MM.1S (cell line): ENCODE measurements at regions not wholly inside any gene's neighbourhood (a gene's known extent, or its start where the extent isn't known, plus 50 kb on each side); places are given as distances from the start of the nearest gene placed in this dataset.

Source experiments
- DNase-seq: peaks from one replicate; pipeline ENCODE4 v3.0.0-alpha.2; 2015
- H2AFZ ChIP-seq: fragments of 300-600 bp; sonication (generic); 2 replicates; pipeline ENCODE4 v1.6.0; 2016; ENCODE audit warnings: antibody characterized with exemption, low read length
- H3F3A ChIP-seq: fragments of 300-600 bp; sonication (generic); 2 replicates; pipeline ENCODE4 v1.6.1; 2016; ENCODE audit warnings: mild to moderate bottlenecking, antibody characterized with exemption, low read length, moderate library complexity, mixed read lengths; ENCODE audit not compliant: insufficient read depth
- H3K27ac ChIP-seq: fragments of 300-600 bp; sonication (generic); 2 replicates; pipeline ENCODE4 v1.5.1; 2016; ENCODE audit warnings: mild to moderate bottlenecking, low read length
- H3K27me3 ChIP-seq: fragments of 300-600 bp; sonication (generic); replicated peaks from 2 replicates; pipeline ENCODE4 v1.6.0; 2016; ENCODE audit warnings: low read length; ENCODE audit not compliant: insufficient read depth
- H3K36me3 ChIP-seq: fragments of 300-600 bp; sonication (generic); replicated peaks from 2 replicates; pipeline ENCODE4 v1.6.1; 2016; ENCODE audit warnings: mild to moderate bottlenecking, low read length, mixed read lengths; ENCODE audit not compliant: insufficient read depth
- H3K4me1 ChIP-seq: fragments of 300-600 bp; sonication (generic); 2 replicates; pipeline ENCODE4 v1.6.1; 2016; ENCODE audit warnings: low read length, mixed read lengths
- H3K4me2 ChIP-seq: fragments of 300-600 bp; sonication (generic); 2 replicates; pipeline ENCODE4 v1.6.0; 2016; ENCODE audit warnings: low read depth, low read length
- H3K4me3 ChIP-seq: fragments of 300-600 bp; sonication (generic); 2 replicates; pipeline ENCODE4 v1.5.1; 2016; ENCODE audit warnings: low read length, mixed read lengths
- H3K79me2 ChIP-seq: fragments of 300-600 bp; sonication (generic); 2 replicates; pipeline ENCODE4 v1.6.1; 2016; ENCODE audit warnings: mixed run types, low read length, mixed read lengths
- H3K9ac ChIP-seq: fragments of 300-600 bp; sonication (generic); 2 replicates; pipeline ENCODE4 v1.6.1; 2016; ENCODE audit warnings: low read length, mixed read lengths
- H3K9me2 ChIP-seq: fragments of 300-600 bp; sonication (generic); replicated peaks from 2 replicates; pipeline ENCODE4 v1.6.1; 2016; ENCODE audit warnings: mild to moderate bottlenecking, low read length, mixed read lengths; ENCODE audit not compliant: insufficient read depth
- H3K9me3 ChIP-seq: fragments of 300-600 bp; sonication (generic); replicated peaks from 2 replicates; pipeline ENCODE4 v1.6.1; 2016; ENCODE audit warnings: mild to moderate bottlenecking, low read length, mixed read lengths; ENCODE audit not compliant: insufficient read depth
- H4K20me1 ChIP-seq: fragments of 300-600 bp; sonication (generic); 2 replicates; pipeline ENCODE4 v1.6.1; 2016; ENCODE audit warnings: mild to moderate bottlenecking, low read length, moderate library complexity, mixed read lengths; ENCODE audit not compliant: insufficient read depth
- CTCF ChIP-seq: fragments of 300-600 bp; sonication (generic); IDR thresholded peaks from 2 replicates; pipeline ENCODE4 v1.5.1; 2016; ENCODE audit warnings: antibody characterized with exemption, low read length, mixed read lengths
- EZH2 ChIP-seq: fragments of 300-600 bp; sonication (generic); optimal IDR thresholded peaks from 2 replicates; pipeline ENCODE3; 2017; ENCODE audit warnings: low read depth, mild to moderate bottlenecking, antibody characterized with exemption, low read length, mixed read lengths
- EZH2phosphoT487 ChIP-seq: fragments of 300-600 bp; sonication (generic); IDR thresholded peaks from 2 replicates; pipeline ENCODE4 v1.6.1; 2018; ENCODE audit warnings: antibody characterized with exemption, low read length

GRCh38 chr2:150224321-150224720 is 263.1 kb downstream of the RND3 start:
- H3K4me3 ChIP-seq, result no peak overlapping the region
- H4K20me1 ChIP-seq, result no peaks in the 10 kb centered on the region
- no peaks in the 10 kb centered on the region for H3K9me3 ChIP-seq
- DNase-seq, result no peak
- no peaks in the 10 kb centered on the region for H3K9me2 ChIP-seq
- no peaks in the 10 kb centered on the region for H3F3A ChIP-seq
- no peak overlapping the region for H2AFZ ChIP-seq
- H3K27ac ChIP-seq, result no peak overlapping the region
- H3K4me2 ChIP-seq, result no peak overlapping the region
- H3K27me3 ChIP-seq, result no peaks in the 10 kb centered on the region
- H3K79me2 ChIP-seq, result no peaks in the 10 kb centered on the region
- H3K36me3 ChIP-seq, result no peaks in the 10 kb centered on the region
- no peak overlapping the region for H3K9ac ChIP-seq
- TF ChIP-seq EZH2, result no peak
- TF ChIP-seq CTCF, result no peak
- TF ChIP-seq EZH2phosphoT487, result no peak
- H3K4me1 ChIP-seq, result no peaks in the 10 kb centered on the region

- no peaks in the 10 kb centered on the region for H3K4me1 ChIP-seq
- no peaks in the 10 kb centered on the region for H3K9me2 ChIP-seq
- TF ChIP-seq EZH2 (no peak), EZH2phosphoT487 (no peak), CTCF (no peak)
- H3K9me3 ChIP-seq, result no peaks in the 10 kb centered on the region
- no peak overlapping the region for H3K4me2 ChIP-seq
- H4K20me1 ChIP-seq, result no peaks in the 10 kb centered on the region
- H3K9ac ChIP-seq, result no peak overlapping the region
- no peaks in the 10 kb centered on the region for H3K79me2 ChIP-seq
- no peak overlapping the region for H3K4me3 ChIP-seq
- H2AFZ ChIP-seq, result no peak overlapping the region
- H3K27me3 ChIP-seq, result no peaks in the 10 kb centered on the region
- no peak overlapping the region for H3K27ac ChIP-seq
- no peaks in the 10 kb centered on the region for H3F3A ChIP-seq
- H3K36me3 ChIP-seq, result no peaks in the 10 kb centered on the region
- no peak for DNase-seq
These were observed 264.5 kb downstream of the RND3 start for GRCh38 chr2:150222942-150223341.

GRCh38 chr2:150222379-150222778 is 265.1 kb downstream of the RND3 start:
- no peak for DNase-seq
- H2AFZ ChIP-seq, result no peak overlapping the region
- no peak for TF ChIP-seq EZH2
- no peak for TF ChIP-seq CTCF
- TF ChIP-seq EZH2phosphoT487, result no peak

More at GRCh38 chr2:150222379-150222778, 265.1 kb downstream of the RND3 start:
- Histone ChIP-seq H3K9me3 (no peaks in the 10 kb centered on the region), H3K27me3 (no peaks in the 10 kb centered on the region), H3K9ac (no peak overlapping the region), H3K4me1 (no peaks in the 10 kb centered on the region), H3K9me2 (no peaks in the 10 kb centered on the region), H3K79me2 (no peaks in the 10 kb centered on the region), H3K4me3 (no peak overlapping the region), H3F3A (no peaks in the 10 kb centered on the region), H3K27ac (no peak overlapping the region), H4K20me1 (no peaks in the 10 kb centered on the region), H3K4me2 (no peak overlapping the region), H3K36me3 (no peaks in the 10 kb centered on the region)
